ENCODE measurements at regions not wholly inside any gene's neighbourhood (a gene's known extent, or its start where the extent isn't known, plus 50 kb on each side); places are given as distances from the start of the nearest gene placed in this dataset.

GRCh38 chr3:178405531-178405930 lies 130.7 kb upstream of the KCNMB2 start:
- no peak for TF ChIP-seq POLR2AphosphoS5 (IDR thresholded peaks at IDR 0.05; ENCODE audit: borderline replicate concordance, low read depth, low read length)
- no peak for TF ChIP-seq EZH2 (IDR thresholded peaks at IDR 0.05)
- no peak for TF ChIP-seq FOXP2 (optimal IDR thresholded peaks at IDR 0.05; ENCODE audit: control extremely low read depth, extremely low read length, insufficient read depth)

Measured in SK-N-MC (cell line).